ENCODE measurements at regions not wholly inside any gene's neighbourhood (a gene's known extent, or its start where the extent isn't known, plus 50 kb on each side); places are given as distances from the start of the nearest gene placed in this dataset.

DNA sequence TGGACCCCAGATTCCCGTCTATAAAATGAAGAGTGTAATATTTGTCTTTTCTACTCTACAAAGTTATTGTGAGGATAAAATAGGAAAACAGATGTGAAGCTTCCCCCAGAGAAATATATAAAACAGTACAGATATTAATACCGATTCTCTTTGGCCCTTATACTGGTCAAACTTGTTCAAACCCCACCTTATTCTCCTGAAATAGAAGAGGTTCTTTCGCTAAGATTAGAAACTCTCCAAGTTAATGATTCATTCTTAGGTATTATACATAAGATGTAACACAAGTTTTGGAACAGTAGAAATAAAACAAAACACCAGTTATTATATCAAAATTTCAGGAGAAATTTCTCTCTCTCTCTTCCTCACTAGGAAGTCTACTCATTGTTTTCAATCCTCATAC is 852.4 kb upstream of the ADAMTS5 start:
- TF ChIP-seq MYC (IDR thresholded peaks at IDR 0.05; ENCODE audit: low read depth, low read length) (no peak), POLR2A (IDR thresholded peaks at IDR 0.05; ENCODE audit: extremely low read depth, insufficient read length) (no peak)
- TF ChIP-seq, protein P1, sequence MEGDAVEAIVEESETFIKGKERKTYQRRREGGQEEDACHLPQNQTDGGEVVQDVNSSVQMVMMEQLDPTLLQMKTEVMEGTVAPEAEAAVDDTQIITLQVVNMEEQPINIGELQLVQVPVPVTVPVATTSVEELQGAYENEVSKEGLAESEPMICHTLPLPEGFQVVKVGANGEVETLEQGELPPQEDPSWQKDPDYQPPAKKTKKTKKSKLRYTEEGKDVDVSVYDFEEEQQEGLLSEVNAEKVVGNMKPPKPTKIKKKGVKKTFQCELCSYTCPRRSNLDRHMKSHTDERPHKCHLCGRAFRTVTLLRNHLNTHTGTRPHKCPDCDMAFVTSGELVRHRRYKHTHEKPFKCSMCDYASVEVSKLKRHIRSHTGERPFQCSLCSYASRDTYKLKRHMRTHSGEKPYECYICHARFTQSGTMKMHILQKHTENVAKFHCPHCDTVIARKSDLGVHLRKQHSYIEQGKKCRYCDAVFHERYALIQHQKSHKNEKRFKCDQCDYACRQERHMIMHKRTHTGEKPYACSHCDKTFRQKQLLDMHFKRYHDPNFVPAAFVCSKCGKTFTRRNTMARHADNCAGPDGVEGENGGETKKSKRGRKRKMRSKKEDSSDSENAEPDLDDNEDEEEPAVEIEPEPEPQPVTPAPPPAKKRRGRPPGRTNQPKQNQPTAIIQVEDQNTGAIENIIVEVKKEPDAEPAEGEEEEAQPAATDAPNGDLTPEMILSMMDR (IDR thresholded peaks at IDR 0.05; ENCODE audit: low read depth, low read length) = no peak
- TF ChIP-seq, protein P2, sequence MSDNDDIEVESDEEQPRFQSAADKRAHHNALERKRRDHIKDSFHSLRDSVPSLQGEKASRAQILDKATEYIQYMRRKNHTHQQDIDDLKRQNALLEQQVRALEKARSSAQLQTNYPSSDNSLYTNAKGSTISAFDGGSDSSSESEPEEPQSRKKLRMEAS (IDR thresholded peaks at IDR 0.05; ENCODE audit: low read depth, low read length) = no peak

Measured in NB4 (cell line).